KOPT-K1 (cell line): ENCODE measurements at regions not wholly inside any gene's neighbourhood (a gene's known extent, or its start where the extent isn't known, plus 50 kb on each side); places are given as distances from the start of the nearest gene placed in this dataset.

Experiments used
- H3K27ac ChIP-seq: fragments of 200-600 bp; sonication (generic); 2 replicates; pipeline ENCODE4 v1.5.1; 2016; ENCODE audit warnings: antibody characterized with exemption, mild to moderate bottlenecking, low read depth, low read length; ENCODE audit not compliant: poor library complexity, severe bottlenecking
- H3K36me3 ChIP-seq: fragments of 200-600 bp; sonication (generic); 2 replicates; pipeline ENCODE4 v1.5.1; 2017; ENCODE audit warnings: antibody characterized with exemption, mild to moderate bottlenecking, low read length, moderate library complexity; ENCODE audit not compliant: insufficient read depth
- H3K9me3 ChIP-seq: fragments of 200-600 bp; sonication (generic); 2 replicates; pipeline ENCODE4 v1.5.1; 2017; ENCODE audit warnings: antibody characterized with exemption, low read length, mild to moderate bottlenecking; ENCODE audit not compliant: insufficient read depth, poor library complexity, severe bottlenecking

GRCh38 chr12:126704609-126705008, 1562.4 kb upstream of the TMEM132C start:
- peaks cover 4% of the 10 kb centered on the region for H3K9me3 ChIP-seq
- H3K36me3 ChIP-seq, result no peaks in the 10 kb centered on the region
- no peak overlapping the region for H3K27ac ChIP-seq

DNA sequence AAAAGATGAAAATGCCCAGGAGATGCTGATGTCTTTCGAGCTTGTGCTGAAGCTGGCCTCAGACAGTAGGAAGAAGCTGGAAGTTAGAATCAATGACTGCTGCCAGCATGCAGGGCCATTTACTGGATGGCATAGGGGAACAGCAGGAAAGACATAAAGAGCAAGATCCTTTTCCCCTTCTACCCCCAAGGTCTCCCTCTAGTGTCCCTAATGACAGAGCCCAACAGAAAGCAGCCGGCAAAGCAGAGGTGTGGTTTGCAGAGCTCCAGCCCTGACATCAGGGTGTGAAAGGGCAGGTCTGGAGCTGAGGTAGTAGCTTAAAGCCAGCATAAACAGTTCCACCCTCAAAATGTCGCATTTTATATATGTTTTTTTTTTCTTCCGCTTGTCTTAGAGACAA, 1560.7 kb upstream of the TMEM132C start:
- Histone ChIP-seq H3K36me3 (no peaks in the 10 kb centered on the region), H3K9me3 (no peaks in the 10 kb centered on the region), H3K27ac (no peak overlapping the region)

- Histone ChIP-seq H3K36me3 (no peaks in the 10 kb centered on the region), H3K27ac (no peak overlapping the region), H3K9me3 (no peaks in the 10 kb centered on the region)
Measured at GRCh38 chr12:126708492-126708896, 1558.5 kb upstream of the TMEM132C start.

DNA sequence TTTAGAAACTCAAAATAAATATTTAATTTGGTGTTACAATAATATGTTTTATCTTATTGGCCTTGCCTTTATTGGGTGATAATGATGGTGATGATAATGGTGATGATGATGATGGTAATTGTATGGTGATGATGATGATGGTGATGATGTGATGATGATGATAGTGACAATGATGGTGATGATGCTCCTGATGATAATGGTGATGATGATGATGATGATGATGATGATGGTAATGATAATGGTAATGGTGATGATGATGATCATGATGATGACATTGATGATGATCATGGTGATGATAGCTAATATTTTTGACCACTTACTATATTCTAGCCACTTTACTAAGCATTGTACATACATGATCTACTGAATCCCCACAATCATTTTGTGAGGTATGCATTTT, 1548.6 kb upstream of the TMEM132C start:
- Histone ChIP-seq H3K36me3 (no peaks in the 10 kb centered on the region), H3K27ac (no peak overlapping the region), H3K9me3 (peaks cover 8% of the 10 kb centered on the region)

DNA sequence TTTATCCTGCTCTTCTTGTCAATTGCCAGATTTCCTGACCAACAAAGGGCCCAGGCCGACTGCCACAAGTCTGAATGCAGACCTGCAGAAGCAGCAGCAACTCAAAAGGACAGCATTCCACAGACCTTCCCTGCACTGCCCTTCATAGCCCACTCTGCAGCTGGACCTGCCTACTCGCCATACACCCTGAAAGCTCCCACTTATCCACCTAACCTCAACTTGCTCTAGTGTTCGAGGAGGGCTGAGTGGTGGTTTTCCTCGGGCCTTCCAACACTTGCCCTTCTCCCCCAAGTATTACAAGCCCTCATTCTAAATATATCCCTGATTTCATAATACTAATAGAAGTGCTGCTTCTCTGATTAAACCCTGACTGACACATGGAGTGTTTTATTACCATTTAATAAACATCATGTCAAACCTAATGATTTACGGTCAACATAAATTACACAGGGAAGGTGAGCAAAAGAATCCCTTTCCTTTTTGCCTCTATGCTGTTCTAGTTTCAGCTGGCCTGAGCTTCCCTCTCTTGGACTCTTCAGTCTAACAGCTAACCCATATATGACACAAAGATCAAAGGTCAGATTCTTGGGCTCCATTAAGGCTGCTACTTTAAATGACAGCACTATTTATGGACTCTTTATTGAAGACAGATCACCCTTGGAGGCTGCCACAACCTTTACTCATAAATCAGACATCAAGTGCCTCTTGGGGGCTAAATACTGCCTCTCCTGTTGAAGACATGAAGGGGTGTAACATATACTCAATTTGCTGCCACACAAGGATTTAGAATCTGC, 1546.9 kb upstream of the TMEM132C start:
- no peaks in the 10 kb centered on the region for H3K36me3 ChIP-seq

GRCh38 chr12:126726481-126727217, 1540.3 kb upstream of the TMEM132C start:
- Histone ChIP-seq H3K27ac (no peak overlapping the region), H3K36me3 (no peaks in the 10 kb centered on the region), H3K9me3 (peaks cover 38% of the 10 kb centered on the region)

More for the DNA sequence above, 1546.9 kb upstream of the TMEM132C start:
- peaks cover 18% of the 10 kb centered on the region for H3K9me3 ChIP-seq
- H3K27ac ChIP-seq, result no peak overlapping the region

DNA sequence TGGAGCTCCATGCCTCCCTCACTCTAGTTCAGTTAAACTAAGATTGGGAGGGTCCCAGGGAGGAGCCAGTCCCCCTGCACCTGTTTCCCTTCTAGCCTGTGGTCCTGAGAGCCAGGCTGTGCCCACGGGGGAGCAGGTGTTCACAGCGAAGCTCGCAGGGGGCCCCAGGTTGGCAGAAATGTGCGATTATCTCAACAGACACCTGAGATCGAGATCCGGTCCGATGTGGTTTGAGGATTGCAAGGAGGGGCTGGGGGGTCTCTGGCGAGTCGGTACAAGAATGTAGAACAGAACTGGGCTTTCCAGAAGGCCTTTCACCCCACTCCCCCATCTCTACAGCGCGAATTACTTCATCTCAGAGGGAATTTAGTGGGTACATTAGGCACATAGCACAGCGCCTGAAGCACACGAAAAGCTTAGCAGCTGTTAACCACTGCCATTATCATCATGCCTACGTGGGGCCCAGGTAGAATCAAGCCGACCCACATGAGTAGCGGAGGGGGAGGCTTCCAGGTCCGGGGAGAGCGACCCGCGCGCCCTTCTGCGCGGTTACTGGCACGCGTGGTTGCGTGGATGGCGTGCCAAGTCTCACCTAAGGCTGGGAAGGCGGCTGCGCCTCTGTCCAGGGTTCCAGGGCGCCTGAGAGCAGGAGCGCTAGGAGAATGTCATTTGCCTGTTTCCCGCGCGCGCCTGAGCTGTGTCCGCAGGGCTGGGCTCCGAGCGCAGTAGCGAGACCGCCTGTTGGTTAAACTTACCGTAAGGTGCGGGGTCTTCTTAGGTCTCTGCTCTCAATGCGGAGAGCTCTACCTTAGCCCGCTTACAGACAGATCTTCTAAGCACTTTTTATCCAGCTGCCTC, 1539.5 kb upstream of the TMEM132C start:
- H3K9me3 ChIP-seq, result peaks cover 38% of the 10 kb centered on the region
- no peak overlapping the region for H3K27ac ChIP-seq
- no peaks in the 10 kb centered on the region for H3K36me3 ChIP-seq

DNA sequence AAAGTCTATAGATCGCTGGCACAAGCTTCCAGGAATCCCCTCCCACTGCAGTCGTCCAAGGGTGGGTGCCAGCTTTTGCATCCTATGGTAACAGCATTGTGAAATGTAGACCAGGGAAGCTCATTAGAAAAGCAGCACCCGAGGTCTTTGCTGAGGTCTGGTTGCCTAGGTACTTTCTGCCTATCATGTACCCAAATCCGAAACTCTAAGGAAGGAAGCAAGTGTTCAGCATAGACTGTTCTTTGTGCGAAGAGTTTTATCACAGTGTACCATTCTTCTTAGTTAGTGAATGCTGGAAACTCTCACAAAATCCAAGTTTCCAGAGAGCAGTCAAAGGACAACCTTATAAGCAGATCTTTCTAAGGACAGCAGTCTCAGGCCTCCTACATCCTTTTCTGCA, 1532.7 kb upstream of the TMEM132C start:
- H3K27ac ChIP-seq, result no peak overlapping the region
- no peaks in the 10 kb centered on the region for H3K36me3 ChIP-seq
- H3K9me3 ChIP-seq, result no peaks in the 10 kb centered on the region

GRCh38 chr12:126734710-126735109, 1532.3 kb upstream of the TMEM132C start:
- H3K9me3 ChIP-seq, result no peaks in the 10 kb centered on the region
- H3K36me3 ChIP-seq, result no peaks in the 10 kb centered on the region
- H3K27ac ChIP-seq, result no peak overlapping the region

GRCh38 chr12:126741536-126742240, 1525.3 kb upstream of the TMEM132C start:
- Histone ChIP-seq H3K36me3 (no peaks in the 10 kb centered on the region), H3K27ac (no peak overlapping the region), H3K9me3 (no peaks in the 10 kb centered on the region)

GRCh38 chr12:126742241-126742641, 1524.7 kb upstream of the TMEM132C start:
- Histone ChIP-seq H3K27ac (no peak overlapping the region), H3K36me3 (no peaks in the 10 kb centered on the region)

DNA sequence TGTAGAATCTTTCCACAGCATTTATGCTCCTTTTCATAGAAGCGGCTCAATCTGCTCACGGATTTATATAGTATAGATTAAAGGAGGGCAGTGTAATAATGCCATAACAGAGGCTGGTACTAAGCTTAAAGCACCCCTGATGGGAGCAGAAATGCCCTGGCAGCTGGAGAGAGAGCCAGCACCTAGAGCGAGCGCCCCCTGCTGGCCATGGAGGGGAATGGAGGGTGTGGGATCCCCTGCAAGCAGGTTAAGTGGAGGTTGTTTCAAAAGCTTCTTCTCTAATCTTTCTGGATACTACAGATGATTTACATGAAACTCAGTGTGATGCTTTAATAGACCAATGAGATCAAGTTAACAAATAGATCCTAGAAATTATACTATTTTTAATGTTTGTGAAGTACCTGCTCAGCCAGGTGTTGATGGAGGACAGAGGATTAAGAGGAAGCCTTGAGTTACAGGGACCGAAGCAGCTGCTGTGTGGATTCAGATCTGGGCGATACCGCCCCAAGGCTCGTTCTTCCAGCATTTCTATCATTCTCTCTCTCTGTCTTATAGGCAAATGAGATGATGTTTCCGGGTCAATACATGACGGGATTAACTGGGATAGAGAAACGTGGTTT, 1519.3 kb upstream of the TMEM132C start:
- Histone ChIP-seq H3K27ac (no peak overlapping the region), H3K9me3 (no peaks in the 10 kb centered on the region), H3K36me3 (no peaks in the 10 kb centered on the region)

More at GRCh38 chr12:126742241-126742641, 1524.7 kb upstream of the TMEM132C start:
- no peaks in the 10 kb centered on the region for H3K9me3 ChIP-seq

- no peaks in the 10 kb centered on the region for H3K9me3 ChIP-seq
Measured at GRCh38 chr12:126752021-126752420, 1514.9 kb upstream of the TMEM132C start.

DNA sequence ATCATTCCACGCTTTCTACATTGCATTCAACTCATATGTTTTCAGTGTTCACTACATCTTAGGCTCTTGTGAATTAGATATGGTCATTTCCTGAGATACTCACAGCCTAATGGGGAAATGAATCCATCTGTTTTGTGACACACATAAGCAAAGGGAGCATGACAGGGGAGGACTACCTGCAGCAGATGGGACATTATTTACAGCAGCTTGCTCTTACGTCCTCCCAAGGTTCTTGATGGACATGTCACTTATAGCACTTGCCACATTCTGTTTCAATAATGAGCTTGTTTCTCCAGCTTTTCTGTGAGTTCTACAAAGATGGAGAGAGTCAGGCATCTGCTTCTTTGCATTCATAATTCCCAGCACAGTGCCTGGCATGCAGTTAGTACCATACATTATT, 1509.6 kb upstream of the TMEM132C start:
- peaks cover 4% of the 10 kb centered on the region for H3K9me3 ChIP-seq
- H3K27ac ChIP-seq, result no peak overlapping the region
- H3K36me3 ChIP-seq, result peaks cover 30% of the 10 kb centered on the region

More at GRCh38 chr12:126752021-126752420, 1514.9 kb upstream of the TMEM132C start:
- H3K36me3 ChIP-seq, result peaks cover 2% of the 10 kb centered on the region; the same call in 1 of the 2 replicates
- no peak overlapping the region for H3K27ac ChIP-seq
